ENCODE measurements at regions not wholly inside any gene's neighbourhood (a gene's known extent, or its start where the extent isn't known, plus 50 kb on each side); places are given as distances from the start of the nearest gene placed in this dataset.
"Not testable (repeated sequence)": the region's sequence is repeated elsewhere in the genome, so short reads cannot be mapped to it uniquely, and the experiment has no call there.

DNA sequence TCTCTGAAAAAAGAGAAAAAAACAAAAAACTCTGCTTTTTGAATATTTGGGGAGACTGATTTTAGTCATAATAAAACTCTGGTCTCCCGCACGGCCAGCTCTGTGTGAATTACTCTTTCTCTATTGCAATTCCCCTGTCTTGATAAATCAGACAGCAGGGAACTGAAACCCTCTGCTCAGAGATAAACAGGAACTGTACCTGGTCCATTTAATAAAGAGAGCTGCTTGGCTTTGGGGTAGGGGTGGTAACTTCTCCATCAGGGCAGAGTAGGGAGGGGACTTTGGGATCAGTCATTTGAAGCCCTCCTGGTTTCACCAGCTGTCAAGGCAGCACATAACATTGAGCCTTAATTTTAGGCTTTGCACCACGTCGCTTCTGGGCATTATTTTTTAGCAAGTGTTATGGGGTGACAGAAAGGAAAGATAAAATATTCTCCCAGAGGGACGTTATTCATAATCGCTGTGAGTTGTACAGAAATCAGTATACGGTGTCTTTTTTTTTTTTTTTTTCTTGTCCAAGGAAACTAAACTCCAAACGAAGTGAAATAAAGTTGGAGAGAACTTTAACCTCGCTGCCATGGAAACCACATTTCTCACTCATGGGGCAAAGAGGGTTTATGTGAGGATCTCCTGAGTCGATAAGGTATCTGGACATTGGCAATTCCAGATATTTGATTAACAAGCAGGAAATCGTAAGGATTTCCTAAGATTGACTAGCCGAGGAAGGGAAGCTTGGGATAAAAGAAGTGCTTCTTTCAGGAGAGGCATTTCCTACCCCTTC lies 99.0 kb upstream of the MRI1 start:
- DNase-seq (ENCODE audit: extremely low read depth, low read depth, low spot score) = no peak

- DNase-seq (ENCODE audit: extremely low read depth, low read depth, low spot score) = no peak
Observed at GRCh38 chr19:13652810-13653590, 111.3 kb upstream of the MRI1 start.

DNA sequence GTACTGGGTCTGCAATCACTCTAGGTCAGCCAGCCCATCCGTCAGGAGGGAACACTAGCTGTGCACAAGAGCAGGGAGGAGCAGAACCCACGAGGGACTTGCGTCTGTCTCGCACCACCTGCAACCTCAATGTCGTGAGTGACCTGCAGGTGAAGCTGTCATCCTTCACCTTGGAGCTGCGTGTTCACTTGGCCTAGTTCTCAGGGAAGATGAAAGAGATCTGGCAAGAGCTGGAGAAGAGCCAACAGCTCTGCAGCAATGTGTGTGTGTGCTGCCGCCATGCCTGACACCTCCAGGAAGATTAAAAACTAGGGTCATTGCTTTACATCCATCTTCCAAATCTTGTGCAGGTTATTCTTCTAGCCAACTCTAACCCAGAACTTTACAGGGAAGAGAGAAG lies 117.6 kb upstream of the MRI1 start:
- no peak for DNase-seq (ENCODE audit: extremely low read depth, low read depth, low spot score)

DNA sequence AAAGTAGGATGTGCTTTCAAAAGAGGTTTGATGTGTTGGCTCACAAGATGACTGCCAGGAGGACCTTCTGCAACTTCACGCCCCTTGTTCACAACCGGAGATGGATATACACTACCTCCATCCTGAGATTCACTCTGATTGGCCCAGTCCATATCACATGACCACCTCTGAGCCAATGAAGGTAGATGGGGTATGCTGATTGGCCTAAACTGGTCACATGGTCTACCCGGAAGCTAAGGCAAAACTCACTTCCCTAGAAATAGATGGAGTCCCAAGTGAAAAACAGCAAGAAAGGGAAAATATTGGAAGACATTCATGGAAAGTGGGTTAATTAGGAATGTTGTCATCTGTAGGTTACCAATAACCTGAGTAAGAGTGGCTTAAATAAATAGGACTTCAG lies 119.7 kb upstream of the MRI1 start:
- no peak for DNase-seq (ENCODE audit: extremely low read depth, low read depth, low spot score)

GRCh38 chr19:13640611-13641010 lies 123.7 kb upstream of the MRI1 start:
- no peak for DNase-seq (ENCODE audit: extremely low read depth, low read depth, low spot score)

GRCh38 chr19:13639342-13639929 lies 124.9 kb upstream of the MRI1 start:
- no peak for DNase-seq (ENCODE audit: extremely low read depth, low read depth, low spot score)

DNA sequence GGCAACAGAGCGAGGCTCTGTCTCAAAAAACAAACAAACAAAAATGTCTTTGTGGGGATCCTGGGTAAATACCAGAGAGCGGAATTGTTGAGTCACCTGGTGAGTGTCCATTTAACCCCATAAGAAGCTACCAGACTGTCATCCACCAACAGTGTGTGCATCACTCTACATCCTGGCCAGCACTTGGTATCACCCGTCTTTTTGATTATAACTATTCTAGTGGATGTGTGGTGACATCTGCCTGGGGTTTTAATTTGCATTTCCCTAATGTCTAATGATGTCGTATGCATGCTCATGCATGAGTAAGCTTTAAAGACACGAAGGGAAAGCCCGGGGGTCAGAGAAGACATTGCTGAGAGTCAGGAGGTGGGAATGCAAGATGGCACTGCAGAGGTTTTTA lies 126.7 kb upstream of the MRI1 start:
- no peak for DNase-seq (ENCODE audit: extremely low read depth, low read depth, low spot score)

DNA sequence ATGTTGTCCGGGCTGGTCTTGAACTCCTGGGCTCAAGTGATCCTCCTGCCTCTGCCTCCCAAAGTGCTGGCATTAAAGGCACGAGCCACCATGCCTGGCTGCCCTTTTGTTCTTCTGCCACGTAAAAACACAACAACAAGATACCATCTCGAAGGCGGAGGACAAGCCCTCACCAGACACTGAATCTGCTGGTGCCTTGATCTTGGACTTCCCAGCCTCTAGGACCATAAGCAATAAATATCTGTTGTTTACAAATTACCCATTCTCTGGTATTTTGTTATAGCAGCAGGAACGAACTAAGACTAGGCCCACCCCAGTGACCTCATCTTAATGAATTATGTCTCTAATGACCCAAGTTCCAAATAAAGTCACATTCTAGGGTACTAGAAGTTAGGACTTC lies 128.4 kb upstream of the CACNA1A start:
- DNase-seq (ENCODE audit: extremely low read depth, low read depth, low spot score) = no peak

GRCh38 chr19:13633522-13633922 lies 127.2 kb upstream of the CACNA1A start:
- DNase-seq (ENCODE audit: extremely low read depth, low read depth, low spot score) = no peak

DNA sequence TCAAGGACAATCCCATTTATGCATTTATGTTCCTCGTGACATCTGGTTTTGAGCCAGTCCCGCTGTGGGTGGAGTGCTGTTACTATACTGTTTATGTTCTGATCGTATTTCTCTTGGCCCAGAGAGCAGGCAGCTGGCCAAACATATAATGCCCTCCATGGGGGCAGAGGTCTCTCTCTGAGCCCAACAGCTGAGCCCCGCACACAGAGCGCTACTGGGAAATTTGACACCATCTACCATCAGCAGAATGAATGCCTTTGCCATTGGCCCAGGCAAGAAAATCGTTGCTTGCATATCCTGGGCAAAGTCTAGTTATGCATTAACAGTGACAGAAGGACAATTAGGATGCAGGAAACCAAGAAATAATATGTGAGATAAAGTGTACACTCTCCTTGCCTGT lies 126.8 kb upstream of the CACNA1A start:
- DNase-seq (ENCODE audit: extremely low read depth, low read depth, low spot score) = no peak

- not testable (repeated sequence) for DNase-seq (ENCODE audit: extremely low read depth, low read depth, low spot score)
Observed at GRCh38 chr19:13632164-13632563, 125.9 kb upstream of the CACNA1A start.

GRCh38 chr19:13629687-13630357 lies 123.5 kb upstream of the CACNA1A start:
- no peak for DNase-seq (ENCODE audit: extremely low read depth, low read depth, low spot score)

GRCh38 chr19:13627531-13627930 lies 121.3 kb upstream of the CACNA1A start:
- no peak for DNase-seq (ENCODE audit: extremely low read depth, low read depth, low spot score)

DNA sequence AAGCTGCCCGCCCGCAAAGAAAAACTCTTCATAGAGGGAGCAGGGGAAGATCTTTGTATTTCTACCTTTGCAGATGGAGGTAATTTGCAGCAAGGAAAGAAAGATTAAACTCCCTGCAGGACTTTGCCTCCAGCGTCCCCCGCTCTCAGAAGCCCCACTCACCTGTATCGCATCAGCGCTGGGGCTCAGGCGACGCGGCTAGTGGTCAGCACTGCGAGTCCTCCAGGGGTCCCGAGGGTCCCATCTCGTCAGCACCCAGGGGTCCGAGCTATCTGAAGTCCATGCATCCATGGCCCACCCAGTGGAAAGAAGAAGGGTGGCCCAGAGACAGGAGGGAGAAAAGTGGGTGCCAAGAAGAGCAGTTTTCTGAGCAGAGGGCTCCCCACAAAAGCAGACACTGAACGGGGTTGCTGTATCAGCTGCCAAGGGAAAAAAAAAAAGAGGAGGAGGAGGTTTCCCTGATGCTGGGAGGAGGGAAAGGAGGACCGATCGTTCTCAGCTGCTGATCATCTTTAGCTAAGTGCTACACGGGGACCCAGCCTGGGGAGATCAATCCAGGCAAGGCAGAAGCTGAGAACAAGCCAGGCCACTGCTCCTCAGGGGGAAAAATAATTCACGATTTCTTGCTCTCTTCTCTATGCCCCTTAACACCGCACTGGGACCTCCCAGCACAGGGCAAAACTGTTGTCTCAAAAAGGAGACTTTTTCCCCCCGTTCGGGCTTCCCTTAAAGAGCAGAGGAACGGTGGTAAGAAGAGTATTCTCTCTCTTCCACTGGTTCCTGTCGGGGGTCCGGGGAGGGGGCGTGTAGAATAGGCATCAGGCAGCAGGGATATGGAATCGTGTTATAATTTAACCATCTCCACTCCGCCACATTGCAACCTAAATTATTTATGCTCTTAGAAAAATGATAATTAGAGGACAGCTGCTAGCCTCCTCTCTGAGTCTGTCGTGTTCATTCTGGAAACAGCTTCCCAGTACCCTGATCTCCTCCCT lies 117.7 kb upstream of the CACNA1A start:
- no peak for DNase-seq (ENCODE audit: extremely low read depth, low read depth, low spot score)

- no peak for DNase-seq (ENCODE audit: extremely low read depth, low read depth, low spot score)
Observed at GRCh38 chr19:13622766-13623715, 116.8 kb upstream of the CACNA1A start.

DNA sequence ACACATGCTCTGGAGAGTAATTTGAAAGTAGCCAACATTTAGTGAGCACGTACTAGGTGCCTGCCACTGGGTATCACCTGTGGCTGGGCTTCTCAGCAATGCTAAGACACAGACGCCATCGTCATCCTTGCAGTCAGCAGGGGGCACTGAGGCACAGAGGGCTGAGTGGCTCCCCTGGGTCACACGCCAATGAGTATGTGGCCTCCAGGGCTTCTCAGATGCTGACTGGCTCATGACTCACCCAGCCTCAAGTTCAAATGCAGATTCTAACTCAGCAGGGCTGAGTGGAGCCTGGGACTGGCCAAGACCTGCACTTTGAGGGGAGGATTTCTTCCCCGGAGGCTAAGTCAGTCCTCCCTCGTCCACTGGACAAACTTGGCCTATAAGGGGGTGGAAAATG lies 115.1 kb upstream of the CACNA1A start:
- no peak for DNase-seq (ENCODE audit: extremely low read depth, low read depth, low spot score)

DNA sequence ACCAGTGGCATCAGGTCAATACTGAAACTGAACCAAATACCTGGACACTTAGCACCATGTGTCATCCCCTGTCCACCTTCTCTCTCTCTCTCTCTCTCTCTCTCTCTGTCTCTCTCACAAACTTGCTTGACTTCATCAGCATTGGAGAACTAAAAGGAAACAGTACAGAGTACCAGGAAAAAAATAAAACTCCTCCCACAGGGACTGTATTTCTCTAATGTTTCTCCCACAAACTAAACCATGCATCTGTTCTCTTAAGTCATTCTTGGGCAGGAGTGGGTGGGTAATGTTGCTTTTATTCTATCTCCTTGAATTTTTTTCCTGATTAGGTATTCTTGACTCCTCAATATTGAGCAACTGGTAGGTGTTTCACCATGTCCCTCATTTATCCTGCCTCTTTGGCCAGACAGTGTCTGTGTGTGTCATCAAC lies 112.9 kb upstream of the CACNA1A start:
- DNase-seq (ENCODE audit: extremely low read depth, low read depth, low spot score) = no peak

DNA sequence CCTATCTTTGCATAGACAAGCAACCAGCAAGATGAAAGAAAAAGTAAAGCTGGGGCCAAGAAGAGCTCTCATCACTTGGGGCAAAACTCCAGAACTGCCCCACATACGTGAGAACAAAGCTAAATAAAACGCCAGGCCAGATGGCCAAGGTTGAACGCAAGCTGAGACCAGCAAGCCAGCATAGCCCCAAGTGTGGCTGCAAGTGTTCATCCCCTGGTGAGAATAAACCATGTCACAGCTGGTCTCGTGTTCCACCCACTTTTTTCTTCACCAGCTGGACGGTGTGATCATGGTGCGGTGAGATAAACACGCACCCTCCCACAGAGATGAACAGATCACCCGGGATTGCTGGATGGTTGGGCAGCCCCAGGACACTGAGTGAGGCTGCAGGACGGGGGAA lies 109.6 kb upstream of the CACNA1A start:
- DNase-seq (ENCODE audit: extremely low read depth, low read depth, low spot score) = no peak

- no peak for DNase-seq (ENCODE audit: extremely low read depth, low read depth, low spot score)
Observed at GRCh38 chr19:13613447-13613846, 107.2 kb upstream of the CACNA1A start.

Data from glomerular endothelial cell (primary cell).